PC-9 (cell line): ENCODE measurements at regions not wholly inside any gene's neighbourhood (a gene's known extent, or its start where the extent isn't known, plus 50 kb on each side); places are given as distances from the start of the nearest gene placed in this dataset.

ENCODE experiments used
- BruUV-seq: library from RNA; stranded (reverse); fragments of 400-500 nt; replicated peaks from 2 replicates; lab custom pipeline; 2021; lab: Mats Ljungman, UMichigan
- CTCF ChIA-PET: fragments of 300-600 bp; sonication (Branson Sonifier 250); formaldehyde crosslinking; loops from one replicate; lab custom pipeline; 2022; ENCODE audit warnings: antibody characterized with exemption; lab: Charles Lee
- POLR2A ChIA-PET: fragments of 300-600 bp; sonication (Branson Sonifier 250); formaldehyde crosslinking; loops from one replicate; lab custom pipeline; 2022; ENCODE audit warnings: antibody characterized with exemption; ENCODE audit not compliant: unreplicated experiment; lab: Charles Lee
- DNase-seq, 2 experiments: peaks; one replicate each; pipeline versions ENCODE4 v3.0.0 to v3.0.0-alpha.2; 2015 to 2022; ENCODE audit warnings: mixed read lengths in 1 of 2
- H2AFZ ChIP-seq: fragments of 200-600 bp; sonication (generic); 2 replicates; pipeline ENCODE4 v1.8.1; 2017; ENCODE audit warnings: antibody characterized with exemption
- H3F3A ChIP-seq: fragments of 200-600 bp; sonication (generic); 2 replicates; pipeline ENCODE4 v1.8.1; 2017; ENCODE audit warnings: antibody characterized with exemption, mild to moderate bottlenecking, low read depth; ENCODE audit not compliant: insufficient read depth
- H3K27ac ChIP-seq: fragments of 200-600 bp; sonication (generic); 2 replicates; pipeline ENCODE4 v1.6.1; 2016; ENCODE audit warnings: mixed run types
- H3K27me3 ChIP-seq: fragments of 200-600 bp; sonication (generic); 2 replicates; pipeline ENCODE4 v1.6.1; 2016; ENCODE audit warnings: low read depth, mixed run types; ENCODE audit not compliant: insufficient read depth
- H3K36me3 ChIP-seq: fragments of 200-600 bp; sonication (generic); 2 replicates; pipeline ENCODE4 v1.6.1; 2016; ENCODE audit warnings: low read depth, mixed run types
- H3K4me1 ChIP-seq: fragments of 200-600 bp; sonication (generic); replicated peaks from 2 replicates; pipeline ENCODE4 v1.6.1; 2016; ENCODE audit warnings: mixed run types; ENCODE audit not compliant: insufficient read depth
- H3K4me2 ChIP-seq: fragments of 200-600 bp; sonication (generic); 2 replicates; pipeline ENCODE4 v1.6.1; 2017; ENCODE audit warnings: mixed run types
- H3K4me3 ChIP-seq: fragments of 200-600 bp; sonication (generic); 2 replicates; pipeline ENCODE4 v1.6.1; 2016; ENCODE audit warnings: mixed run types
- H3K79me2 ChIP-seq: fragments of 200-600 bp; sonication (generic); 2 replicates; pipeline ENCODE4 v1.6.1; 2017; ENCODE audit warnings: low read depth, mixed run types
- H3K9me2 ChIP-seq: fragments of 200-600 bp; sonication (generic); 2 replicates; pipeline ENCODE4 v1.8.1; 2017; ENCODE audit warnings: mild to moderate bottlenecking; ENCODE audit not compliant: insufficient read depth
- H3K9me3 ChIP-seq: fragments of 200-600 bp; sonication (generic); 2 replicates; pipeline ENCODE4 v1.8.1; 2016; ENCODE audit warnings: low read depth; ENCODE audit not compliant: insufficient read depth
- H4K20me1 ChIP-seq: fragments of 200-600 bp; sonication (generic); 2 replicates; pipeline ENCODE4 v1.8.1; 2017; ENCODE audit not compliant: insufficient read depth
- CTCF ChIP-seq: fragments of 200-600 bp; sonication (generic); conservative IDR thresholded peaks from 2 replicates; pipeline ENCODE4 v1.6.1; 2017; ENCODE audit warnings: mixed run types, antibody characterized with exemption, mild to moderate bottlenecking, moderate library complexity
- EZH2 ChIP-seq: fragments of 200-600 bp; sonication (generic); IDR thresholded peaks from 2 replicates; pipeline ENCODE4 v1.8.0; 2017; ENCODE audit warnings: antibody characterized with exemption, low read depth
- intact Hi-C: fragments of 100-400 bp; cut with micrococcal nuclease; formaldehyde crosslinking; loops from one replicate; pipeline ENCODE4 v1.10.0; 2022; ENCODE audit not compliant: unreplicated experiment

- Histone ChIP-seq H3K79me2 (no peaks in the 10 kb centered on the region), H3K36me3 (no peaks in the 10 kb centered on the region), H2AFZ (no peak overlapping the region), H3K9me2 (no peaks in the 10 kb centered on the region), H3K4me3 (no peak overlapping the region), H4K20me1 (no peaks in the 10 kb centered on the region), H3K4me2 (no peak overlapping the region), H3K4me1 (no peaks in the 10 kb centered on the region), H3K9me3 (no peaks in the 10 kb centered on the region), H3K27ac (no peak overlapping the region), H3F3A (no peaks in the 10 kb centered on the region), H3K27me3 (no peaks in the 10 kb centered on the region)
- DNase-seq, result no peak
- intact Hi-C loops, result no loop called here
- no TSS peak for BruUV-seq
- POLR2A ChIA-PET, result no interaction called here
- TF ChIP-seq EZH2 (no peak), CTCF (no peak)
- CTCF ChIA-PET, result no interaction called here
Observed at GRCh38 chr14:30138567-30138966, 210.9 kb upstream of the PRKD1 start.

- Histone ChIP-seq H2AFZ (no peak overlapping the region), H3K9me3 (no peaks in the 10 kb centered on the region), H3K79me2 (no peaks in the 10 kb centered on the region), H4K20me1 (no peaks in the 10 kb centered on the region), H3K9me2 (no peaks in the 10 kb centered on the region), H3K4me3 (no peak overlapping the region), H3F3A (no peaks in the 10 kb centered on the region), H3K27ac (no peak overlapping the region), H3K4me2 (no peak overlapping the region), H3K27me3 (no peaks in the 10 kb centered on the region), H3K4me1 (no peaks in the 10 kb centered on the region), H3K36me3 (no peaks in the 10 kb centered on the region)
- ChIA-PET POLR2A (no interaction called here), CTCF (no interaction called here)
- intact Hi-C loops, result no loop called here
- TF ChIP-seq EZH2 (no peak), CTCF (no peak)
- no TSS peak for BruUV-seq
- DNase-seq, result no peak
Observed at GRCh38 chr14:30142216-30142615, 214.6 kb upstream of the PRKD1 start.

- Histone ChIP-seq H3K27ac (no peak overlapping the region), H3K4me3 (no peak overlapping the region), H3K4me1 (no peaks in the 10 kb centered on the region), H3K27me3 (no peaks in the 10 kb centered on the region), H3F3A (no peaks in the 10 kb centered on the region), H3K4me2 (no peak overlapping the region), H3K9me2 (no peaks in the 10 kb centered on the region), H3K36me3 (no peaks in the 10 kb centered on the region), H3K9me3 (no peaks in the 10 kb centered on the region), H4K20me1 (no peaks in the 10 kb centered on the region), H2AFZ (no peak overlapping the region), H3K79me2 (no peaks in the 10 kb centered on the region)
- ChIA-PET POLR2A (no interaction called here), CTCF (no interaction called here)
- no TSS peak for BruUV-seq
- no peak for TF ChIP-seq CTCF
- no peak for TF ChIP-seq EZH2
- intact Hi-C loops, result no loop called here
- no peak for DNase-seq
Observed at GRCh38 chr14:30143627-30144026, 216.0 kb upstream of the PRKD1 start.
